AG10803 (cell line): ENCODE measurements at regions not wholly inside any gene's neighbourhood (a gene's known extent, or its start where the extent isn't known, plus 50 kb on each side); places are given as distances from the start of the nearest gene placed in this dataset.

Source experiments
- DNase-seq: peaks from one replicate; pipeline ENCODE4 v3.0.0; 2010; ENCODE audit warnings: low read depth
- H3K4me3 ChIP-seq: 2 replicates; pipeline ENCODE4 v1.5.1; 2011; ENCODE audit warnings: mild to moderate bottlenecking, low read length, control low read depth
- CTCF ChIP-seq: conservative IDR thresholded peaks from 2 replicates; pipeline ENCODE4 v1.5.1; 2011; ENCODE audit warnings: mild to moderate bottlenecking, low read length, control low read depth, inconsistent platforms

DNA sequence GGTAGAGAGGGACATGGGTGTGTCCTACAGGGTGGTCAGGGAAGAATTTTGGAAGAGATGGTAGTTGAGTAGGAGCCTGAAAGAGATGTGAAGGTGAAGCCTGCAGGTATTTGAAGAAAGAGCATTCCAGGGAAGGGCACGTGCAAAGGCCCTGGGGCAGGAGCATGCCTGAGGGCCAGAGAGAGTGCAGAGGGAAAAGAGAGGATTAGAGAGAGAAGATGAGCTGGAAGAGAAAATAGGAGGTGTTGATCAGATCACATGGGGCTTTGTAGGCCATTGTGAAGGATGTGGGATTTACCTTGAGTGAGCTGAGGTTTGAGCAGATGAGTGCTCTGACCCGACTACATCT, 455.0 kb downstream of the HAPSTR1 start:
- no peak for TF ChIP-seq CTCF
- H3K4me3 ChIP-seq = no peak overlapping the region
- no peak for DNase-seq

DNA sequence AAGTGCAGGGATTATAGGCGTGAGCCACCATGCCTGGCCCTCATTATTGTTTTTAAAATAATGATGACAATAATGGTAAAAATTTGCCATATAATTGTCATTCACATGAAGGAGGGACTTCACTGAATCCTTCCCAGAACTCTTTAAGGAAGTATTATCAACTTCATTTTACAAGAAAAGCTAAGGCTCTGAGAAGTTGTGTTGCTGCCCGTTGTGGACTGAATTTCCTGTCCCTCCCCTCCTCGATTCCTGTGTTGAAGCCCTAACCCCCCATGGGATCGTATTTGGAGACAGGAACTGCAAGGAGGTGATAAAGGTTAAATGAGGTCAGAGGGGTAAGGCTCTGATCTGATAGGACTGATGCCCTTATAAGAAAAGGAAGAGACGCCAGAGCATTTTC, 458.0 kb downstream of the HAPSTR1 start:
- no peak for TF ChIP-seq CTCF
- no peak for DNase-seq
- H3K4me3 ChIP-seq = no peak overlapping the region

DNA sequence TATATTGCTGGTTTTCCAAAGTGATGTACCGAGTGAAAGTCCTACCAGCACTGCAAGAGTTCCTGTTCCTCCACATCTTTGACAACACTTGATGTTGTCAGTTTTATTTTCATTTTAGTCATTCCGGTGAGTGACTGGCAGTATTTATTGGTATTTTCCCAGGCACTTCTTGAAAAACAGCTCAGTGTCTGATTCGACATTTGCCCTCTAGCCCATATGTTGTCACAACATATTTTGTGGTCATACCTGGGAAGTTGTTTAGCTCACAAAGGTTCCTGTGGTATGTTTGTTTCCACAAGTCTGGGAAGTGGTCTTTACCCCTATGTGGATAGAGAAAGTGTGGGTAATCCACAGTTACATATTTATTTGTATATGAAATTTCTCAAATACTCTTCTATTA, 463.6 kb downstream of the HAPSTR1 start:
- no peak for TF ChIP-seq CTCF
- no peak for DNase-seq
- no peak overlapping the region for H3K4me3 ChIP-seq

- no peak for TF ChIP-seq CTCF
- no peak for DNase-seq
- no peak overlapping the region for H3K4me3 ChIP-seq
These were observed 465.7 kb downstream of the HAPSTR1 start for GRCh38 chr16:9556949-9557665.

DNA sequence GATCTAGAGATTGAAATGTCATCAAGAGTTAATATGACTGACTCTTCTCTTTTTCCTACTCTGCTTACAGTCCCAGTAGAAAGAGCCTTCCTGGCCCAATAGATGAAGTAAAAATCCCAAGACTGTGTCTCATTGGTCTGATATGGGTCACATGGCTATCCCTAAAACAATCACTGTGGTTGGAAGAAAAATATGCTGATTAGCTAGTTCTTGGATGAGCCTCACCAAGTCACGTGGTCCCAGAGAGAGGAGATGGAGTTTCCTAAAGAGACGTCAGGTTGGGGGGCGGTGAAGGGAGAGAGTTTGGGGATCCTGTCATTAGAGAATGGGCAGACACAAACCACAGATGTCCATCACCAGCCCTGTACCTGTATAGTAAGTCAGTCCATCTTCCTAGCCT, 466.3 kb downstream of the HAPSTR1 start:
- no peak for DNase-seq
- no peak for TF ChIP-seq CTCF
- no peak overlapping the region for H3K4me3 ChIP-seq

- DNase-seq = no peak
- H3K4me3 ChIP-seq = no peak overlapping the region
- TF ChIP-seq CTCF = no peak
These were observed 474.7 kb downstream of the HAPSTR1 start for GRCh38 chr16:9566099-9566498.

- no peak overlapping the region for H3K4me3 ChIP-seq
- no peak for TF ChIP-seq CTCF
- DNase-seq = no peak
These were observed 476.2 kb downstream of the HAPSTR1 start for GRCh38 chr16:9567666-9568065.
